ENCODE measurements at regions not wholly inside any gene's neighbourhood (a gene's known extent, or its start where the extent isn't known, plus 50 kb on each side); places are given as distances from the start of the nearest gene placed in this dataset.

GRCh38 chr21:25115021-25115420 is 492.3 kb downstream of the MRPL39 start:
- H3K4me1 ChIP-seq (ENCODE audit: control insufficient read depth, insufficient read depth, low read length, unreplicated experiment): no peaks in the 10 kb centered on the region
- no peak overlapping the region for H3K4me3 ChIP-seq (ENCODE audit: low read depth, low read length)
- no peaks in the 10 kb centered on the region for H3K79me2 ChIP-seq (ENCODE audit: control insufficient read depth, insufficient read depth, low read length, unreplicated experiment)
- no peak overlapping the region for H3K27ac ChIP-seq (ENCODE audit: low read depth, low read length)
- no peaks in the 10 kb centered on the region for H3K27me3 ChIP-seq (ENCODE audit: insufficient read depth, low read length)
- H3K36me3 ChIP-seq (ENCODE audit: insufficient read depth, low read length): no peaks in the 10 kb centered on the region
- H2AFZ ChIP-seq (ENCODE audit: low read length, unreplicated experiment): no peak overlapping the region

GRCh38 chr21:25107708-25108107 is 499.6 kb downstream of the MRPL39 start:
- no peaks in the 10 kb centered on the region for H3K4me1 ChIP-seq (ENCODE audit: control insufficient read depth, insufficient read depth, low read length, unreplicated experiment)
- no peak overlapping the region for H3K27ac ChIP-seq (ENCODE audit: low read depth, low read length)
- H3K36me3 ChIP-seq (ENCODE audit: insufficient read depth, low read length): no peaks in the 10 kb centered on the region
- H3K4me3 ChIP-seq (ENCODE audit: low read depth, low read length): no peak overlapping the region
- no peaks in the 10 kb centered on the region for H3K27me3 ChIP-seq (ENCODE audit: insufficient read depth, low read length)
- H3K79me2 ChIP-seq (ENCODE audit: control insufficient read depth, insufficient read depth, low read length, unreplicated experiment): no peaks in the 10 kb centered on the region
- H2AFZ ChIP-seq (ENCODE audit: low read length, unreplicated experiment): no peak overlapping the region

- no peaks in the 10 kb centered on the region for H3K36me3 ChIP-seq (ENCODE audit: insufficient read depth, low read length)
- H3K4me3 ChIP-seq (ENCODE audit: low read depth, low read length): no peak overlapping the region
- no peak overlapping the region for H2AFZ ChIP-seq (ENCODE audit: low read length, unreplicated experiment)
- H3K27me3 ChIP-seq (ENCODE audit: insufficient read depth, low read length): no peaks in the 10 kb centered on the region
- no peak overlapping the region for H3K27ac ChIP-seq (ENCODE audit: low read depth, low read length)
- no peaks in the 10 kb centered on the region for H3K79me2 ChIP-seq (ENCODE audit: control insufficient read depth, insufficient read depth, low read length, unreplicated experiment)
- H3K4me1 ChIP-seq (ENCODE audit: control insufficient read depth, insufficient read depth, low read length, unreplicated experiment): no peaks in the 10 kb centered on the region
Measured at GRCh38 chr21:25103500-25104207, 503.6 kb downstream of the MRPL39 start.

GRCh38 chr21:25097648-25098047 is 509.6 kb downstream of the MRPL39 start:
- no peaks in the 10 kb centered on the region for H3K79me2 ChIP-seq (ENCODE audit: control insufficient read depth, insufficient read depth, low read length, unreplicated experiment)
- H3K4me3 ChIP-seq (ENCODE audit: low read depth, low read length): no peak overlapping the region
- H3K27ac ChIP-seq (ENCODE audit: low read depth, low read length): no peak overlapping the region
- no peak overlapping the region for H2AFZ ChIP-seq (ENCODE audit: low read length, unreplicated experiment)
- H3K27me3 ChIP-seq (ENCODE audit: insufficient read depth, low read length): no peaks in the 10 kb centered on the region
- no peaks in the 10 kb centered on the region for H3K36me3 ChIP-seq (ENCODE audit: insufficient read depth, low read length)
- no peaks in the 10 kb centered on the region for H3K4me1 ChIP-seq (ENCODE audit: control insufficient read depth, insufficient read depth, low read length, unreplicated experiment)

GRCh38 chr21:25094695-25095094 is 512.6 kb downstream of the MRPL39 start:
- Histone ChIP-seq H3K79me2 (ENCODE audit: control insufficient read depth, insufficient read depth, low read length, unreplicated experiment) (no peaks in the 10 kb centered on the region), H3K4me1 (ENCODE audit: control insufficient read depth, insufficient read depth, low read length, unreplicated experiment) (no peaks in the 10 kb centered on the region), H3K36me3 (ENCODE audit: insufficient read depth, low read length) (no peaks in the 10 kb centered on the region)

GRCh38 chr21:25092441-25093011 is 514.8 kb downstream of the MRPL39 start:
- Histone ChIP-seq H3K27ac (ENCODE audit: low read depth, low read length) (no peak overlapping the region), H3K36me3 (ENCODE audit: insufficient read depth, low read length) (no peaks in the 10 kb centered on the region), H3K4me1 (ENCODE audit: control insufficient read depth, insufficient read depth, low read length, unreplicated experiment) (no peaks in the 10 kb centered on the region), H3K27me3 (ENCODE audit: insufficient read depth, low read length) (no peaks in the 10 kb centered on the region), H3K79me2 (ENCODE audit: control insufficient read depth, insufficient read depth, low read length, unreplicated experiment) (no peaks in the 10 kb centered on the region), H2AFZ (ENCODE audit: low read length, unreplicated experiment) (no peak overlapping the region), H3K4me3 (ENCODE audit: low read depth, low read length) (no peak overlapping the region)

More at GRCh38 chr21:25094695-25095094, 512.6 kb downstream of the MRPL39 start:
- H3K27ac ChIP-seq (ENCODE audit: low read depth, low read length): no peak overlapping the region
- H2AFZ ChIP-seq (ENCODE audit: low read length, unreplicated experiment): no peak overlapping the region
- no peaks in the 10 kb centered on the region for H3K27me3 ChIP-seq (ENCODE audit: insufficient read depth, low read length)
- no peak overlapping the region for H3K4me3 ChIP-seq (ENCODE audit: low read depth, low read length)

GRCh38 chr21:25081096-25081495 is 526.2 kb downstream of the MRPL39 start:
- Histone ChIP-seq H3K27ac (ENCODE audit: low read depth, low read length) (no peak overlapping the region), H3K4me1 (ENCODE audit: control insufficient read depth, insufficient read depth, low read length, unreplicated experiment) (no peaks in the 10 kb centered on the region), H3K36me3 (ENCODE audit: insufficient read depth, low read length) (no peaks in the 10 kb centered on the region), H3K4me3 (ENCODE audit: low read depth, low read length) (no peak overlapping the region), H3K79me2 (ENCODE audit: control insufficient read depth, insufficient read depth, low read length, unreplicated experiment) (no peaks in the 10 kb centered on the region), H3K27me3 (ENCODE audit: insufficient read depth, low read length) (no peaks in the 10 kb centered on the region), H2AFZ (ENCODE audit: low read length, unreplicated experiment) (no peak overlapping the region)

- no peak overlapping the region for H3K27ac ChIP-seq (ENCODE audit: low read depth, low read length)
- H3K27me3 ChIP-seq (ENCODE audit: insufficient read depth, low read length): no peaks in the 10 kb centered on the region
- H3K4me1 ChIP-seq (ENCODE audit: control insufficient read depth, insufficient read depth, low read length, unreplicated experiment): no peaks in the 10 kb centered on the region
- H2AFZ ChIP-seq (ENCODE audit: low read length, unreplicated experiment): no peak overlapping the region
- H3K79me2 ChIP-seq (ENCODE audit: control insufficient read depth, insufficient read depth, low read length, unreplicated experiment): no peaks in the 10 kb centered on the region
- no peaks in the 10 kb centered on the region for H3K36me3 ChIP-seq (ENCODE audit: insufficient read depth, low read length)
- H3K4me3 ChIP-seq (ENCODE audit: low read depth, low read length): no peak overlapping the region
Measured at GRCh38 chr21:25080661-25081060, 526.6 kb downstream of the MRPL39 start.

GRCh38 chr21:25080141-25080540 is 527.1 kb downstream of the MRPL39 start:
- no peaks in the 10 kb centered on the region for H3K4me1 ChIP-seq (ENCODE audit: control insufficient read depth, insufficient read depth, low read length, unreplicated experiment)
- H3K79me2 ChIP-seq (ENCODE audit: control insufficient read depth, insufficient read depth, low read length, unreplicated experiment): no peaks in the 10 kb centered on the region
- no peak overlapping the region for H3K4me3 ChIP-seq (ENCODE audit: low read depth, low read length)
- H2AFZ ChIP-seq (ENCODE audit: low read length, unreplicated experiment): no peak overlapping the region
- H3K27me3 ChIP-seq (ENCODE audit: insufficient read depth, low read length): no peaks in the 10 kb centered on the region
- no peaks in the 10 kb centered on the region for H3K36me3 ChIP-seq (ENCODE audit: insufficient read depth, low read length)
- H3K27ac ChIP-seq (ENCODE audit: low read depth, low read length): no peak overlapping the region

GRCh38 chr21:25079053-25079452 is 528.2 kb downstream of the MRPL39 start:
- no peaks in the 10 kb centered on the region for H3K36me3 ChIP-seq (ENCODE audit: insufficient read depth, low read length)
- H3K79me2 ChIP-seq (ENCODE audit: control insufficient read depth, insufficient read depth, low read length, unreplicated experiment): no peaks in the 10 kb centered on the region
- no peak overlapping the region for H3K27ac ChIP-seq (ENCODE audit: low read depth, low read length)
- no peak overlapping the region for H2AFZ ChIP-seq (ENCODE audit: low read length, unreplicated experiment)
- H3K27me3 ChIP-seq (ENCODE audit: insufficient read depth, low read length): no peaks in the 10 kb centered on the region
- H3K4me3 ChIP-seq (ENCODE audit: low read depth, low read length): no peak overlapping the region
- no peaks in the 10 kb centered on the region for H3K4me1 ChIP-seq (ENCODE audit: control insufficient read depth, insufficient read depth, low read length, unreplicated experiment)

GRCh38 chr21:25062061-25062460 is 545.2 kb downstream of the MRPL39 start:
- no peaks in the 10 kb centered on the region for H3K4me1 ChIP-seq (ENCODE audit: control insufficient read depth, insufficient read depth, low read length, unreplicated experiment)
- no peak overlapping the region for H3K27ac ChIP-seq (ENCODE audit: low read depth, low read length)
- no peak overlapping the region for H2AFZ ChIP-seq (ENCODE audit: low read length, unreplicated experiment)
- H3K79me2 ChIP-seq (ENCODE audit: control insufficient read depth, insufficient read depth, low read length, unreplicated experiment): no peaks in the 10 kb centered on the region
- H3K4me3 ChIP-seq (ENCODE audit: low read depth, low read length): no peak overlapping the region
- no peaks in the 10 kb centered on the region for H3K36me3 ChIP-seq (ENCODE audit: insufficient read depth, low read length)
- H3K27me3 ChIP-seq (ENCODE audit: insufficient read depth, low read length): no peaks in the 10 kb centered on the region

All from ACC112 (cell line).